ENCODE measurements at regions not wholly inside any gene's neighbourhood (a gene's known extent, or its start where the extent isn't known, plus 50 kb on each side); places are given as distances from the start of the nearest gene placed in this dataset.
"Not testable (repeated sequence)": the region's sequence is repeated elsewhere in the genome, so short reads cannot be mapped to it uniquely, and the experiment has no call there.

DNA sequence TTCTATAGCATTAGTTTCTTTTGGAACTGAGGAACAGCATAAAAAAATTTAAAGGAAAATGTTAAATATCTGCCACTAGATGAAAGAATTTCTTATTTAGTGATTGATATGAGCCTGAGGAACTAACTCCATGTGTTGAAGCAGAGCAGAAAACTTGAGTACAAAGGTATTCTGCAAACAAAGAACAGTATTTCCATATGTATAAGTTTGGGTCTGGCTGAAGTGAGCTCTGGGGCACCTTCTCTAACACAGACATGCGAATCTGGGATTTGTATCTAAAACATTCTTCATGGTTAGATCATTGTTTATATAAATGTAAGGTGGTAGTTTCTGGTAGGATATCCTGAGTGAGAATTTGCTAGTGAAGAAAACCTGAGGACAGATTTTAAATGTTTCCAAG, 123.2 kb downstream of the TYW3 start:
- DNase-seq (ENCODE audit: low spot score) = no peak
- Mint-ChIP-seq H3K9me3 (ENCODE audit: low read depth) (peaks cover 4% of the 10 kb centered on the region), H3K36me3 (ENCODE audit: low read depth) (no peaks in the 10 kb centered on the region), H3K4me3 (ENCODE audit: unreplicated experiment) (no peak overlapping the region), H3K4me1 (ENCODE audit: low read depth) (no peaks in the 10 kb centered on the region), H3K27me3 (ENCODE audit: low read depth) (peaks cover 2% of the 10 kb centered on the region), H3K27ac (ENCODE audit: unreplicated experiment) (no peak overlapping the region)
- TF ChIP-seq, protein P1, sequence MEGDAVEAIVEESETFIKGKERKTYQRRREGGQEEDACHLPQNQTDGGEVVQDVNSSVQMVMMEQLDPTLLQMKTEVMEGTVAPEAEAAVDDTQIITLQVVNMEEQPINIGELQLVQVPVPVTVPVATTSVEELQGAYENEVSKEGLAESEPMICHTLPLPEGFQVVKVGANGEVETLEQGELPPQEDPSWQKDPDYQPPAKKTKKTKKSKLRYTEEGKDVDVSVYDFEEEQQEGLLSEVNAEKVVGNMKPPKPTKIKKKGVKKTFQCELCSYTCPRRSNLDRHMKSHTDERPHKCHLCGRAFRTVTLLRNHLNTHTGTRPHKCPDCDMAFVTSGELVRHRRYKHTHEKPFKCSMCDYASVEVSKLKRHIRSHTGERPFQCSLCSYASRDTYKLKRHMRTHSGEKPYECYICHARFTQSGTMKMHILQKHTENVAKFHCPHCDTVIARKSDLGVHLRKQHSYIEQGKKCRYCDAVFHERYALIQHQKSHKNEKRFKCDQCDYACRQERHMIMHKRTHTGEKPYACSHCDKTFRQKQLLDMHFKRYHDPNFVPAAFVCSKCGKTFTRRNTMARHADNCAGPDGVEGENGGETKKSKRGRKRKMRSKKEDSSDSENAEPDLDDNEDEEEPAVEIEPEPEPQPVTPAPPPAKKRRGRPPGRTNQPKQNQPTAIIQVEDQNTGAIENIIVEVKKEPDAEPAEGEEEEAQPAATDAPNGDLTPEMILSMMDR (IDR thresholded peaks at IDR 0.05) = no peak

DNA sequence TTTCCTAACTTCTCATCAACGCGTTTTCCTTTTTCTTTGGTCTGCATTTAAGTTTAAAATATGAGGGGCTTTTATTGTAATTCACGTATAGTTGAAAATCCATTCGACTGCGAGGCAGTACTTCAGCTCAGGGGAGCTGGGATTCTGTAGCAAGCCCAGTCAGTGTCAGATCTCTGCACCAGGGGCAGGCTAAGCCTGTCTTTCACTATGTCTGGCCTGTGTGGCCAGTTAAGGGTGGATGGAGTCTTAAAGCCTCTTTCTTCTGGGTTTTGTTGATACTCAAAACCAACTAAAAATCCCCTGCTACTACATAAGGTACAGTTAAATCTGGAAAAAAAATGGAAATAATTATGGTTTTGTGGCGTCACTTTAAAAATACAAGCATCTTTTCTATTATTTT, 124.7 kb downstream of the TYW3 start:
- no peak for DNase-seq (ENCODE audit: low spot score)
- Mint-ChIP-seq H3K4me1 (ENCODE audit: low read depth) (no peaks in the 10 kb centered on the region), H3K9me3 (ENCODE audit: low read depth) (peaks cover 5% of the 10 kb centered on the region), H3K4me3 (ENCODE audit: unreplicated experiment) (no peak overlapping the region), H3K27me3 (ENCODE audit: low read depth) (peaks cover 2% of the 10 kb centered on the region), H3K36me3 (ENCODE audit: low read depth) (no peaks in the 10 kb centered on the region), H3K27ac (ENCODE audit: unreplicated experiment) (no peak overlapping the region)
- TF ChIP-seq, protein P1 (IDR thresholded peaks at IDR 0.05) = no peak

DNA sequence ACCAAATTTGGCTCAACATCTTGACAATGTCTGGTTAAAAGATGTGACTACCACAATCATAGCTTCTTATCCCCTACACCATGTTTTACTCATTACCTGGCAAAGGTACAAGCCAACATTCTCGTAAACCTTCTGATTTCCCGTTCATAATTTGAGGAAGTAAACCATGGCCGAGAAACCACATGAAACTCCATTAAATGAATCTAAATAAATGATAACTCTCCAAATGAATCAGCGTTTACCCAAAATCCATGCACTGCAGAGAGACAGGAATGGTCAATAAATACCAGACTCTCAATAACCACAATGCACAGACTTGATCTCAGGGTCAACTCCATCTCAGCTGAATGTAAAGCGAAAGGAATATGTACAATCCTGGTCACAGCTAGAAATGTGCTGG, 125.2 kb downstream of the TYW3 start:
- DNase-seq (ENCODE audit: low spot score) = no peak
- Mint-ChIP-seq H3K4me1 (ENCODE audit: low read depth) (no peaks in the 10 kb centered on the region), H3K36me3 (ENCODE audit: low read depth) (no peaks in the 10 kb centered on the region), H3K4me3 (ENCODE audit: unreplicated experiment) (no peak overlapping the region), H3K27ac (ENCODE audit: unreplicated experiment) (no peak overlapping the region), H3K9me3 (ENCODE audit: low read depth) (peaks cover 8% of the 10 kb centered on the region), H3K27me3 (ENCODE audit: low read depth) (peaks cover 2% of the 10 kb centered on the region)
- TF ChIP-seq, protein P1 (IDR thresholded peaks at IDR 0.05) = no peak

DNA sequence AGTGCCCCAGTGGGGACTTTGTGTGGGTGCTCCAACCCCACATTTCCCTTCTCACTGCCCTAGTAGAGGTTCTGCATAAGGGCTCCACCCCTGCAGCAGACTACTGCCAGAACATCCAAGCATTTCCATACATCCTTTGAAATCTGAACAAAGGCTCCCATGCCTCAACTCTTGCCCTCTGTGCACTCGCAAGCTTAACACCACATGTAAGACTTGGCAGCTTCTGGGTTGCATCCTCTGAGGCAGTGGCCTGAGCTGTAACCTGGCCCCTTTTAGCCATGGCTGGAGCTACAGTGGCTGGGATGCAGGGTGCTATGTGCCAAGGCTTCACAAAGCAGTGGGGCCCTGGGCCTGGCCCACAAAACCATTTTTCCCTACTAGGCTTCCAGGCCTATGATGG, 128.9 kb downstream of the TYW3 start:
- Mint-ChIP-seq H3K4me3 (ENCODE audit: unreplicated experiment) (no peak overlapping the region), H3K4me1 (ENCODE audit: low read depth) (no peaks in the 10 kb centered on the region), H3K27me3 (ENCODE audit: low read depth) (peaks cover 2% of the 10 kb centered on the region), H3K9me3 (ENCODE audit: low read depth) (peaks cover 34% of the 10 kb centered on the region), H3K27ac (ENCODE audit: unreplicated experiment) (no peak overlapping the region), H3K36me3 (ENCODE audit: low read depth) (no peaks in the 10 kb centered on the region)
- no peak for DNase-seq (ENCODE audit: low spot score)
- TF ChIP-seq, protein P1 (IDR thresholded peaks at IDR 0.05) = no peak

DNA sequence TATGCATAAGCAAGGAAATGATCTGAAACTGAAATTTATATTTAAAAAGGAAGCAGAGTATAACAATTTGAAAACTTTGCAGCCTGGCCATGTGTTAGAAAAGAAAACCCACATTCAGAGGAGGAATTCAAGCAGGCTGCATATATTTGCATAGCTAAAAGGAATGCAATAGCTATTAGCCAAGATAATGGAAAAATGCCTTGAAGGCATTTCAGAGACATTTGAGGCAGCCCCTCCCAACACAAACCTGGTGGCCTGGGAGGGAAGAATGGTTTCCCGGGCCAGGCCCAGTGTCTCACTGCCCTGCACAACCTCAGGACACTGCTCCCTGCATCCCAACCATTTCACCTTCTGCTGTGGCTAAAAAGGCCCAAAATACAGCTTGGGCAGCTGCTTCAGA, 136.8 kb downstream of the TYW3 start:
- no peak for DNase-seq (ENCODE audit: low spot score)
- TF ChIP-seq, protein P1 (IDR thresholded peaks at IDR 0.05) = no peak
- Mint-ChIP-seq H3K4me1 (ENCODE audit: low read depth) (no peaks in the 10 kb centered on the region), H3K27me3 (ENCODE audit: low read depth) (no peaks in the 10 kb centered on the region), H3K9me3 (ENCODE audit: low read depth) (peaks cover 35% of the 10 kb centered on the region), H3K4me3 (ENCODE audit: unreplicated experiment) (no peak overlapping the region), H3K36me3 (ENCODE audit: low read depth) (no peaks in the 10 kb centered on the region), H3K27ac (ENCODE audit: unreplicated experiment) (no peak overlapping the region)

DNA sequence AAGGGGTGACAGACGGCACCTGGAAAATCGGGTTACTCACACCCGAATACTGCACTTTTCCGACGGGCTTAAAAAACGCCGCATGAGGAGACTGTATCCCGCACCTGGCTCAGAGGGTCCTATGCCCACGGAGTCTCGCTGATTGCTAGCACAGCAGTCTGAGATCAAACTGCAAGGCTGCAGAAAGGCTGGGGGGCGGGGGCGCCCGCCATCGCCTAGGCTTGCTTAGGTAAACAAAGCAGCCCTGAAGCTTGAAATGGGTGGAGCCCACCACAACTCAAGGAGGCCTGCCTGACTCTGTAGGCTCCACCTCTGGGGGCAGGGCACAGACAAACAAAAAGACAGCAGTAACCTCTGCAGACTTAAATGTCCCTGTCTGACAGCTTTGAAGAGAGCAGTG, 144.4 kb downstream of the TYW3 start:
- H3K27ac Mint-ChIP-seq (ENCODE audit: unreplicated experiment); H3K4me1 Mint-ChIP-seq (ENCODE audit: low read depth); H3K27me3 Mint-ChIP-seq (ENCODE audit: low read depth); DNase-seq (ENCODE audit: low spot score); H3K9me3 Mint-ChIP-seq (ENCODE audit: low read depth); H3K36me3 Mint-ChIP-seq (ENCODE audit: low read depth); H3K4me3 Mint-ChIP-seq (ENCODE audit: unreplicated experiment): not testable (repeated sequence)
